CD4-positive, alpha-beta T cell treated with Interleukin-2 at 100 ng/mL for 4 hours (primary cell): ENCODE measurements at regions not wholly inside any gene's neighbourhood (a gene's known extent, or its start where the extent isn't known, plus 50 kb on each side); places are given as distances from the start of the nearest gene placed in this dataset.

Experiments
- DNase-seq: peaks from one replicate; pipeline ENCODE4 v3.0.0-alpha.2; 2020; ENCODE audit warnings: low spot score

GRCh38 chr5:157914151-157914788, 55.3 kb upstream of the CLINT1 start:
- DNase-seq: no peak

GRCh38 chr5:157913575-157913974, 54.6 kb upstream of the CLINT1 start:
- no peak for DNase-seq

GRCh38 chr5:157912621-157913325, 53.8 kb upstream of the CLINT1 start:
- no peak for DNase-seq

- DNase-seq: no peak
Measured at GRCh38 chr5:157911568-157911967, 52.6 kb upstream of the CLINT1 start.
